Sigmoid colon (tissue), 6 donors: ENCODE measurements at regions not wholly inside any gene's neighbourhood (a gene's known extent, or its start where the extent isn't known, plus 50 kb on each side); places are given as distances from the start of the nearest gene placed in this dataset.

Experiments used
- DNase-seq: peaks from one replicate; pipeline ENCODE4 v3.0.0-alpha.2; 2019
- H3K27ac ChIP-seq, 4 donors: fragments of 200-600 bp; sonication (generic); one replicate each; pipeline ENCODE4 v1.5.1; 2016 to 2019; ENCODE audit warnings: mild to moderate bottlenecking in 1 of 4
- H3K27me3 ChIP-seq, 3 donors: fragments of 200-600 bp; sonication (generic); one replicate each; pipeline ENCODE4 v1.5.1; 2019; ENCODE audit warnings: mild to moderate bottlenecking in 1 of 3
- H3K36me3 ChIP-seq, 4 donors: fragments of 200-600 bp; sonication (generic); one replicate each; pipeline ENCODE4 v1.5.1; 2016 to 2019
- H3K4me1 ChIP-seq, 4 donors: fragments of 200-600 bp; sonication (generic); one replicate each; pipeline ENCODE4 v1.5.1; 2017 to 2019
- H3K4me3 ChIP-seq, 4 donors: fragments of 200-600 bp; sonication (generic); one replicate each; pipeline ENCODE4 v1.5.1; 2017 to 2019; ENCODE audit warnings: mild to moderate bottlenecking in 2 of 4, moderate library complexity in 1 of 4
- H3K9me3 ChIP-seq, 4 donors: fragments of 200-600 bp in 3 of 4; sonication (generic) in 3 of 4; one replicate each; pipeline versions ENCODE4 v1.5.1 to v1.6.1; 2013 to 2019
- EP300 ChIP-seq, 4 donors: sonication (generic); formaldehyde crosslinking; IDR thresholded peaks; one replicate each; pipeline ENCODE4 v1.6.1; 2017; ENCODE audit warnings: antibody characterized with exemption in 4 of 4
- POLR2A ChIP-seq, 2 donors: fragments of 450-650 bp; IDR thresholded peaks; one replicate each; pipeline ENCODE4 v1.6.1; 2016; ENCODE audit warnings: antibody characterized with exemption in 2 of 2, mild to moderate bottlenecking in 2 of 2, moderate library complexity in 2 of 2
- POLR2AphosphoS5 ChIP-seq, 4 donors: sonication (generic); formaldehyde crosslinking; IDR thresholded peaks; one replicate each; pipeline ENCODE4 v1.6.1; 2017; ENCODE audit warnings: antibody characterized with exemption in 4 of 4
- WGBS, 2 donors: extraction: QIAGEN DNeasy Blood & Tissue Kit; methylation state at CpG; one replicate each; pipeline ENCODE4 v1.1.7; 2013; 5-methylcytosine and 5-hydroxymethylcytosine counted together
- intact Hi-C: fragments of 100-400 bp; cut with DNase I; formaldehyde crosslinking; loops from one replicate; pipeline ENCODE4 v1.15.1; 2023
- TF ChIP-seq, protein P1 (sequence below), 4 experiments: fragments of 450-650 bp in 3 of 4; fragments of 200-600 bp in 1 of 4; IDR thresholded peaks; one replicate each; pipeline ENCODE4 v1.5.1; 2016 to 2019; ENCODE audit warnings: antibody characterized with exemption in 4 of 4, mild to moderate bottlenecking in 3 of 4, moderate library complexity in 2 of 4
- donor health status: healthy with polysubstance abuse.
- donor health status: healthy.

DNA sequence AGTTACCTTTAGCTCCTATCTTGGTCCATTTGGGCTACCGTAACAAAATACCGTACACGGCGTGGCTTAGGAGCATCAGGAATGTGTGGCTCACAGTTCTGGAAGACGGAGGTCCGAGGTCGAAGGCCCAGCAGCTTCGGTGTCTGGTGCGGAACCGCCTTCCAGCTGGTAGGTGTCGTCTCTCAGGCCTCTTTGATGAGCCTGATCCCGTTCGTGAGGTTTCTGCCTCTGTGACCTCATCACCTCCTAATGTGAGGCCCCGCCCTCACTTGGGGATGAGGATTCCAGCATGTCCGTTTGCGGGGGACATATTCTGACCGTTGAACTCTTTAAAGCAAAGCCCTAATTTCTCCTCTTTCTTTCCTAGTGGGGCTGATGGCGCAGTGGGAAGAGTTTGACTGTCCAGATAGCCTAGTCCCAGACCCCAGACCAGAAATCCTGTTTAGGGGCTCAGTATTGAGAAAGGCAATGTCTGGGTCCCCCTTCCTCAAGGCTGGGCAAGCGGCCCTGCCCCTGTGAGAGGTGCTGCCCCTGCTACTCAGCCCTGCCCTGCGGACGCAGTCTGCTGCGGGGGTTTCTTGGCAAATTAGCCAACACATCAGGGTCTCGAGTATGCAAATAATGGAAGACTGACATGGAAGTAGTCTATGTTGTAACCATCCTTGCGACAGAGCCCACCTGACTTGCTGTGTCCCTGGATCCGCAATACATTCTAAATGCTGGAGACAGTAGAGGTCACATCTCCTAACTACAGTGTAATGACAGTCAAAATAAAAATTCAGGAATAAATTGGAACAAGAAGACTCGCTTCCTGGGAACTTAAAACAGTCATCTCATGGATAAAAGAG lies 128.0 kb downstream of the ASB1 start:
- WGBS, 2 donors = 70 to 71% methylated on average over 26 of the region's 26 CpGs

DNA sequence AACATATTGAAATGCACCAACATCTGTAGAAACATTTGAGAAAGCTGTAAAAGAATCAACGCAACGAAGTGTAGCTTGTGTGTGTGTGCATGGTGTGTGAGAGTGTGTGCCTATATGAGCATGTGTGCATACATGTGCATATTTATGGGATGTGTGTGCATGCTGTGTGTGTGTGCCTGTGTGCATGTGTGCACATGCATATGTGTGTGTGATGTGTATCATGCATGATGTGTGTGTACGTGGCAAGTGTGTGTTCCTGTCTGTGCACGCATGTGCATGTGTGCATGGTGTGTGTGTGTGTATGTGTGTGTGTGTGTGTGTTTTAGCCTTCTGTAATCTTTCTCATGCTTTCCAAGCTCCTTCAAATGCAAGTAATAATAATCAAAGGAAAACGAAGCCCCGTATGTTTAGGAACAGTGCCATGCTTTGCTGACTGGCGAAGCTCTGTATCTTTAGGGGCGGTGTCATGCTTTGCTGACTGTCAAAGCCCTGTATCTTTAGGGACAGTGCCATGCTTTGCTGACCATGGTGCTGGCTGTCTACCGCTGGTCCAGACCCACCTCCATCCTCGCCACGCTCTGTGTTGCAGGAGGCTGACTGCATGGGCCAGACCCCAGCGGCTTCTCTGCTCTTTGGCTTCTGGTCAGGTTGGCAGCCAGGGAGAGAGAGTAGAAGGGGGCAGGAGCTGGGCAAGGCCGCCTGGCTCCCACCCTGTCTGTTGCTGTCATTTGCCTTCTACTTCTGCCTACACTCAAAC lies 129.2 kb downstream of the ASB1 start:
- Histone ChIP-seq H3K36me3 (no peaks in the 10 kb centered on the region), H3K27ac (no peak overlapping the region), H3K4me1 (peaks cover 0 to 14% (median 0%) of the 10 kb centered on the region in 4 donors), H3K4me3 (no peak overlapping the region), H3K9me3 (peaks cover 0 to 7% (median 2%) of the 10 kb centered on the region in 4 donors), H3K27me3 (no peaks in the 10 kb centered on the region)
- TF ChIP-seq EP300 (IDR thresholded peaks at IDR 0.05) = no peak
- TF ChIP-seq POLR2AphosphoS5 (IDR thresholded peaks at IDR 0.05) = no peak
- TF ChIP-seq, protein P1, sequence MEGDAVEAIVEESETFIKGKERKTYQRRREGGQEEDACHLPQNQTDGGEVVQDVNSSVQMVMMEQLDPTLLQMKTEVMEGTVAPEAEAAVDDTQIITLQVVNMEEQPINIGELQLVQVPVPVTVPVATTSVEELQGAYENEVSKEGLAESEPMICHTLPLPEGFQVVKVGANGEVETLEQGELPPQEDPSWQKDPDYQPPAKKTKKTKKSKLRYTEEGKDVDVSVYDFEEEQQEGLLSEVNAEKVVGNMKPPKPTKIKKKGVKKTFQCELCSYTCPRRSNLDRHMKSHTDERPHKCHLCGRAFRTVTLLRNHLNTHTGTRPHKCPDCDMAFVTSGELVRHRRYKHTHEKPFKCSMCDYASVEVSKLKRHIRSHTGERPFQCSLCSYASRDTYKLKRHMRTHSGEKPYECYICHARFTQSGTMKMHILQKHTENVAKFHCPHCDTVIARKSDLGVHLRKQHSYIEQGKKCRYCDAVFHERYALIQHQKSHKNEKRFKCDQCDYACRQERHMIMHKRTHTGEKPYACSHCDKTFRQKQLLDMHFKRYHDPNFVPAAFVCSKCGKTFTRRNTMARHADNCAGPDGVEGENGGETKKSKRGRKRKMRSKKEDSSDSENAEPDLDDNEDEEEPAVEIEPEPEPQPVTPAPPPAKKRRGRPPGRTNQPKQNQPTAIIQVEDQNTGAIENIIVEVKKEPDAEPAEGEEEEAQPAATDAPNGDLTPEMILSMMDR (IDR thresholded peaks at IDR 0.05) = no peak
- TF ChIP-seq POLR2A (IDR thresholded peaks at IDR 0.05) = no peak
- 68 to 88% methylated on average over 13 of the region's 13 CpGs for WGBS, 2 donors
- intact Hi-C loops = no loop called here
- DNase-seq = no peak

More for the DNA sequence above, 128.0 kb downstream of the ASB1 start:
- Histone ChIP-seq H3K4me1 (peaks cover 0 to 14% (median 0%) of the 10 kb centered on the region in 4 donors), H3K27me3 (no peaks in the 10 kb centered on the region), H3K9me3 (peaks cover 0 to 7% (median 2%) of the 10 kb centered on the region in 4 donors), H3K4me3 (no peak overlapping the region), H3K36me3 (no peaks in the 10 kb centered on the region), H3K27ac (no peak overlapping the region)
- no peak for TF ChIP-seq EP300 (IDR thresholded peaks at IDR 0.05)
- TF ChIP-seq, protein P1 (IDR thresholded peaks at IDR 0.05) = no peak
- no peak for TF ChIP-seq POLR2A (IDR thresholded peaks at IDR 0.05)
- TF ChIP-seq POLR2AphosphoS5 (IDR thresholded peaks at IDR 0.05) = no peak
- intact Hi-C loops = no loop called here
- no peak for DNase-seq

DNA sequence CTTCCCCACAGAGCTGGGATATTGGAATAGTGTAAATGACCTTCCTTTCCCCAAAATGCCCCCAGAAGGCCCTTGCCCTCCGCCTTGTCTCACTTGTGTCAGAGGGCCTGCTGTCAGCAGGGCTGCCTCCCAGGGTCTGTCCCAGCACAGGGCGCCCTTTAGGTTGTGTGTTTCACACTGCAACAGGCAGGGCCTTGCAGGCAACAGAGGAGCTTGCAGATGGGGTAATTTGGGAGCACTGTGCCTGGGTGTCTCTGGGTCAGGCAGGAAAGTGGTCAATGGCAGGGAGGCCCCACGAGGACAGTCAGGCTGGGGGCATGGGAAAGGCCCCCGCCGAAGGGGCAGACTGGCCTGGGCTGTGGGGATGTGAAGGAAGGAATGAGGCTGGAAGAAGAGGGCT lies 130.7 kb downstream of the ASB1 start:
- no peak for DNase-seq
- Histone ChIP-seq H3K4me3 (no peak overlapping the region), H3K9me3 (peaks cover 0 to 2% (median under 1%) of the 10 kb centered on the region in 4 donors), H3K4me1 (peaks cover 0 to 14% (median 0%) of the 10 kb centered on the region in 4 donors), H3K36me3 (no peaks in the 10 kb centered on the region), H3K27me3 (no peaks in the 10 kb centered on the region), H3K27ac (no peak overlapping the region)
- TF ChIP-seq EP300 (IDR thresholded peaks at IDR 0.05) = no peak
- WGBS, 2 donors = 88 to 91% methylated on average over 5 of the region's 5 CpGs
- intact Hi-C loops = no loop called here

DNA sequence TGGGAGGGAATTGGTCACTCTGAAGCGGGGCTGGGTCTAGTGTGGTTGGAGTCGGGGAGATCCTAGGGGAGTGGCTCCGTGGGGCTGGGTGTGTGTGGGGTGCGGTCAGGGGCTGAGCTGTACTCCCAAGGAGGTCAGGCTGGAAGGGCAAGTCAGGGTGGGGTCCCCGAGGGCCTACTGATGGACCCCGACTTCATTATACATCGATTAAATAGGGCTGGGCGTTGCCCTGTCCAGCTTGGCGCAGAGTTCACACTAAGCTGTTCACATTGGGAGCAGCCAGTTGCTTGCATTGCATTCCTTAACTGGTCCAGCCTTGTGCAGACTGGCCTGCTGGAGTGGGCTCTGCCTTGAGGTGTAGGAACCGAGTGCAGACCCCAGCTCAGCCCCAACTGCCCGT lies 131.2 kb downstream of the ASB1 start:
- H3K27me3 ChIP-seq = no peaks in the 10 kb centered on the region
- DNase-seq = no peak
- intact Hi-C loops = no loop called here
- no peaks in the 10 kb centered on the region for H3K9me3 ChIP-seq
- H3K36me3 ChIP-seq = no peaks in the 10 kb centered on the region
- TF ChIP-seq POLR2A (IDR thresholded peaks at IDR 0.05) = no peak
- TF ChIP-seq POLR2AphosphoS5 (IDR thresholded peaks at IDR 0.05) = no peak
- TF ChIP-seq, protein P1 (IDR thresholded peaks at IDR 0.05) = no peak
- no peak for TF ChIP-seq EP300 (IDR thresholded peaks at IDR 0.05)
- WGBS, 2 donors = 41 to 81% methylated on average over 11 of the region's 11 CpGs
- peaks cover 0 to 14% (median 0%) of the 10 kb centered on the region in 4 donors for H3K4me1 ChIP-seq
- no peak overlapping the region for H3K27ac ChIP-seq
- no peak overlapping the region for H3K4me3 ChIP-seq

DNA sequence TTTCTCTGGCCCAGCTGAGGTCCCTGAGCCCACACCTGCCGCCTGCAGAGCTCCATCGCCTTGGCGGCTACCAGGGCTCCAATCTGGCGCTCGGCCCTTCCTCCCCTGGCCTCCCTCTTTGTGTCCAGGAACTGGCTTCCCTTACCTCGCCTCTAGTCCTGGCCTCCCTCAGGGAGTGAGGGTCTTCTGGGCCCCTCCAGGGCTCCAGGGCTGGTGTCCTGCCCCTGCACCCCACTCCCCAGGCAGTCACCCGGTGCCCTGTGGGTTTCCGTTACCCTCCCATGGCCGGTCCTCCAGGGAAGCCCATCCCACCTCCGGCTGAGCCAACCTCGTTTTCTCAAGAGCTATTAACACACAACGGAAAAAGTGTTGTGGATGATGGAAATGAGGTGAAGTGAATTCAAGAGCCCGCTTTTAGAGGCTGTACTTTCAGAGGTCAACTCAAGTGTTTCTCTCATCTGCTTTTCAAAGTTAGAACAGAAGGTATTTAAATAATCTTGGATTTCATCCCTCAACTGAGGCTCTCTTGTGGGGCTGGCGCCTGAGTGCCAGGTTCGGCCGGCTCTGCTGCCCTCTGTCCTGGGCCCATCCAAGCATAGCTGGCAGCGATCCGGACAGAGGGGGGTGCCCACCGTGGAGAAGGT lies 131.9 kb downstream of the ASB1 start:
- Histone ChIP-seq H3K27me3 (no peaks in the 10 kb centered on the region), H3K36me3 (no peaks in the 10 kb centered on the region), H3K9me3 (no peaks in the 10 kb centered on the region), H3K4me1 (peaks cover 0 to 14% (median 0%) of the 10 kb centered on the region in 4 donors), H3K27ac (no peak overlapping the region), H3K4me3 (no peak overlapping the region)
- WGBS, 2 donors = 90 to 92% methylated on average over 19 of the region's 19 CpGs
- intact Hi-C loops = no loop called here
- no peak for TF ChIP-seq POLR2A (IDR thresholded peaks at IDR 0.05)
- TF ChIP-seq EP300 (IDR thresholded peaks at IDR 0.05) = no peak
- TF ChIP-seq, protein P1 (IDR thresholded peaks at IDR 0.05) = no peak
- TF ChIP-seq POLR2AphosphoS5 (IDR thresholded peaks at IDR 0.05) = no peak
- DNase-seq = no peak
